ENCODE measurements at regions not wholly inside any gene's neighbourhood (a gene's known extent, or its start where the extent isn't known, plus 50 kb on each side); places are given as distances from the start of the nearest gene placed in this dataset.
"Not testable (repeated sequence)": the region's sequence is repeated elsewhere in the genome, so short reads cannot be mapped to it uniquely, and the experiment has no call there.

DNA sequence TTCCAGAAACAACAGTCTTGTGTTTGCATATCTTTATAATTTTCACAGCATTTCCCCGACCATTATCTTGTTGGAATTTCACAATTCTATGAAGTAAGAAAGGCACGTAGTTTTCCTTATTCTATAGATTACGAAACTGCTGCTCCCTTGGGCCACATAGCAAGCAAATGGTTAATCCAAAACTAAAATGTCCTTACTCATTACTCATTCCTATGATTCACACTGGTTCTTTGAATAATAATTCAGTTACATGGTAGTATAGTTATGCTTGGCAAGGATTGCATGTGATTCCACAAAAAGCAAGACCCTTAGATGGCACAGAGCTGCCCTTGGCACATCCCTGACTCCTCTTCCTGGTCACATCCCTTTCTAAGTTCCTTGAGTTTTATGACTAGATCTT is 51.2 kb downstream of the OR13H1 start:
- no peak for DNase-seq (ENCODE audit: low read depth in 2 of 2)

DNA sequence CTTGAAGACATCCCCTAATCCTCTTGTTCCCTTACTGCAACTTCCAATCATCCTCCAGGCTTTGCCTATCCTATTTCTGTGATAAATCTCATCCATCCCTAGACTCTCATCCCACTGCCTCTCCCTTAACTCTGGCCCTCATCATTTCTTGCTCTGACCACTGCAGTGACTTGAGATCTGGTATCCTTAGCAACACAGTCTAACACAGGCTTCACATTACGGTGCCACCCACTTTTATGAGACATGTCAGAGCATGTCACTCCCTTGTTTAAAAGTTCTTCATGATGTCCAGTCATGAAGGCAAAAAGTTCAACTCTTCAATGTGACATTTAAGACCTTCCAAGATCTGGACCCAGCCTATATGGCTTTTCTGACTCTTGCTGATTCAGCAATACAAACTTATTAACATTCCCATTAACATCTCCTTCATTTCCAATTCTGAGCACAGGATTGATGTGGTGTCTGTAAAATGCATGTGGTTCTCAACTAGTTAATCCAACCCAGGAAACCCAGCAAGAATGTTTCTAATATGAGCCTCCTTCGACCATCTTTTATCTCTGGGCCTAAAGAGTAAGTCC is 64.0 kb downstream of the OR13H1 start:
- DNase-seq (ENCODE audit: low read depth in 2 of 2): no peak

DNA sequence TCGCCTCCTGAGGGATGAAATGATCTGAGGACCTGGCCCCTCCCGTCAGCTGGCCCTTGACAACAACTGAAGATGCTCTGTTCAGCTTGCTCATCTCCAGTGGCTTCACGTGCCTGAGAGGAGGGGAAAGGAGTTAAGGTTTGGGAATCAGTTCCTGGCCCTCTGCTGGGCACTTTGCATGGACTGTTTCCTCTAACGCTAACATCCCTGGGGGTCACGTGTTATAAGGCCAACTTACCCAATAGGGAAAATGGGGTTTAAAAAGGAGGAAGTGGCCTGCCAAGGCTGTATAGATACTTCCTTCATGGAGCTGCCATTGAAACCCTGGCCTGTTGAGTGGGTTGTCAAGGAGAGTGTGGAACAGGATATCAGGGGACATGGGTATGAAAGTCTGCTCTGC is 65.6 kb downstream of the OR13H1 start:
- DNase-seq (ENCODE audit: low read depth in 2 of 2): no peak

DNA sequence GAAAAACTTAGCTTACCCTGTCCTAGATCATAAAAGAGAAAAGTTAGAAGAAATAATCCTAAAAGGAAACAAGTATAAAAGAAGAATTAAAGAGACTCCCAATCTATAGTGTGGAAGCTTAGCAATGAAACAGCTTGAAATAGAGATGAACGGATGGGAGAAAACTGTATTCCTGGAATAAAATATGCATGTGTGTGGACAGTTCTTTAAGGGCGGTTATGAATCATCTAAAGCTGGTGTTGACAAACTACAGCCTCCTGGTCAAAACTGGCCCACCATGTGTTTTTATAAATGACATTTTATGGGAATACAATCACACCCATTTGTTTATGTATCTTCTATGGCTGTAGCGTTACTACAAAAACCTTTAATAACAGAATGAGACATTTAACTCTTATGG is 69.4 kb downstream of the OR13H1 start:
- no peak for DNase-seq (ENCODE audit: low read depth in 2 of 2)

DNA sequence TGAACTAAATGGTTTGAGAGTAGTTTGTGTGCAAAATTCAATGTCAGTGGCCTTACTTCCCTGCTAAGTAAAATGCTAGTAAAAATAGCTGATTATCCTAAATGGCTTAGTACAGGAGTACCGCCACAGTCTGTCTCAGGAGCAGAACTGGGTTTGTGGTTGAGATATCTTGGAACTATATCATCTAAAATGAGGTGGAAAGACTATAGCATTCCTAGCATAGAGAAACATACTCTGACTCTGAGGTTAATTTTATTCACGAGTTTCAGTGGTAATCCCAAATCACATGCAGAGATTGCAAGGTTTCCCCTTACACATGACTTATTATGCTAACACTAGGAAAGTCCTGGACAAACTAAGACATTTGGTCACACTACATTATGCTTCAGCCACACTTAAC is 70.4 kb downstream of the OR13H1 start:
- DNase-seq (ENCODE audit: low read depth in 2 of 2): no peak

DNA sequence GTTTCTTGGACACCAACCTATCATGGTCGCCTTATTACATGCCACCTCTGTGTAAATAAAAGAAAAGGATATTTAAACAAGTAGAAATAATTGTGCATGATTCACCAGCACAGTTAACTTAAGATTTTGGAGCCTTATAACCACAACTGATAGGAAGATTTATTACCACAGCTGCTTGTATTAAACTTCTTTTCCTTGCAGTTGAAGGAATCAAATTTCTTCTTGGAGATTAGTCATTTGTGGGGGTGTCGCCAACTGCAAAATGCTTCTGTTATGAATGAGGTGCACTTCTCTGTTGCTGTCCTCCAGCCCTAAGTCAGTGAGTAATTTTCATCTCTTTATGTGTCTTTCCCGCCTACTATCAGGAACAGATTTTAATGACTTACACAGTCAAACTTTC is 73.3 kb downstream of the OR13H1 start:
- no peak for DNase-seq (ENCODE audit: low read depth in 2 of 2)

DNA sequence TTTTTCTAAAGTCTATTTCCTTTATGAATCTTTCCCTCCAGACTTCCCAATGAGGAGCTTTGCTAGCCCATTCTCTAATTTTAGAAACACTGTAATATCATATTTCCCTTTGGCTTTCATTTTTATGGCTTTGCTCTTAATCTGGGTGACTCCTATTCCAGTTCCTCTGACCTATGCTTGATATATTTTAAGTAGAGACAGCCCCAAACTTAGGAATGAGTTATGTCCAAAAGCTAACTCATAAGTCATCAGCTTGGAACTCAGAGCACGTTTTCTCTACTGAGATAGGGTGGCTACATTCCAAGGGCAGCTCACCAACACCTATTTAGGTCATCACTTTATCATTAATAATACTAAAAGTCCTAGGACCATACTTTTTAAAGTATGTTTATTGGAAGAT is 77.8 kb downstream of the OR13H1 start:
- DNase-seq (ENCODE audit: low read depth in 2 of 2): no peak

DNA sequence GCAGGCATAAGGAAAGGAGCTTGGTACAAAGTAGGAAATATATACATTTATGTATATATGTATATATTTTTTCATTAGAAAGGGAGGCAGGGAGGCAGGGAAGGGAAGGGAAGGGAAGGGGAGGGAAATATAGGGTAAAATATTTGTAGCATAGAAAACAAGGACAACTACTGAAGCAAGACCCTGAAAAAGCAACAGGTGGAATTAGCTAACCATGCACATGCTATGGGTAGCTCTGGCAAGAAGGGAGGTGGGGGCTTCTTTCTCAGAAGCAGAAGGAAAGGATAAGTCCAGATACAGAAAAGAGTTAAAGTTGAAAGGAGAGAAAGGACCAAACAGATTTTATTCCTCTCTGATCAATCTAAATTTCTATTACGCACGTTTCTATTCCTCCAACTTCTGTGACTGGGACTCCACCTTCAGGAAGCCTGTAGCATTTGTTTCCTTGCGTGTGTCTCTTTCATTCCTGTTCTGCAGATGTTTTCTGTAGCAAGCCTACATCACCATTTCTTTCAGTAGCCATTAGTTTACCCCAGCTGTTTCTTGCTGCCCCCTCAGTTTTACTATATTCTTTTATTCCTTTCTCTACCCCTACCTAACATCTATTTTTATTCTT is 82.9 kb downstream of the OR13H1 start:
- no peak for DNase-seq (ENCODE audit: low read depth in 2 of 2)

DNA sequence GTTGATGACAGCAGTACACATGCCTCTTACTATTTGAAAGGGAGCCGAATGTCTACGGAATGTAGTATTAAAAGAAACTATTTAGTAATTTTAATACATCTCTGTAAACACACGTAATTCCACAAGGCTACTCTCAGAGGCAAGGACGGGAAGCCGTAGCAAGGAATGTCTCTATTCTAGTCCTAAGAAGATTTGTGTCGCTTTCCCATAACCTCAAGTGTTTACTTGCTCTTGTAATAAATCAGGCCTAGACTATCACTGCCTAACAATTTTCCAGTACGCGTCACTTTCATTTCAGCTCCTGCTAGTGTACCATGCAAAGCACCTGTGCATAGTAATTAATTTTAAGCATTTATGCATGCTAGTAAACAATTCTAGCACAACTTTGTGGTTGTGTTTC is 86.7 kb downstream of the OR13H1 start:
- DNase-seq (ENCODE audit: low read depth in 2 of 2): no peak

DNA sequence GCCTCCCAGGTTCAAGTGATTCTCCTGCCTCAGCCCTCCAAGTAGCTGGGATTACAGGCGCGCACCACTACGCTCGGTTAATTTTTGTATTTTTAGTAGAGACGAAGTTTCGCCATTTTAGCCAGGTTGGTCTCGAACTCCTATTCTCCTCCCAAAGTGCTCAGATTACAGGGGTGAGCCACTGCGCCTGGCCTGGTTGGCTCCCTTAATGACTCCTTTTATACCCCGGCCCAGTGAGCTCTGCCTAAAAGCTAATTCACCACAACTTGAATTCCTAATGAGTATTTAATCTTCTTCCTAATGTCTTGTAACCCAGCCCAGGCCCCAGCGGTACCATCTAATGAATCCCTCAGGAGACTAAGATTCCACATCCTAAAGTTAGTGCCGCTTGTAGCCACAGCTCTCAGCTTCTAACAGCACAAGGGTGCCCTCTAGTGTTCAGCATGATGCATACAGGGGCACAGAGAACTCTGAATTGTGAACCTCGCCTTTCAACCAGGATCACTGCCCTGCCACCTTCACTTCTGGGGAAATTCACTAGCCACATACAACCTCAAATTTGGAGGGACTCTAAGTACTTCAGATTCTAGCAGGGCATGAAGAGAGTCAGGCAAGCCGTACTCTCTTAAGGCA is 89.5 kb downstream of the OR13H1 start:
- no peak for DNase-seq (ENCODE audit: low read depth in 2 of 2)

DNA sequence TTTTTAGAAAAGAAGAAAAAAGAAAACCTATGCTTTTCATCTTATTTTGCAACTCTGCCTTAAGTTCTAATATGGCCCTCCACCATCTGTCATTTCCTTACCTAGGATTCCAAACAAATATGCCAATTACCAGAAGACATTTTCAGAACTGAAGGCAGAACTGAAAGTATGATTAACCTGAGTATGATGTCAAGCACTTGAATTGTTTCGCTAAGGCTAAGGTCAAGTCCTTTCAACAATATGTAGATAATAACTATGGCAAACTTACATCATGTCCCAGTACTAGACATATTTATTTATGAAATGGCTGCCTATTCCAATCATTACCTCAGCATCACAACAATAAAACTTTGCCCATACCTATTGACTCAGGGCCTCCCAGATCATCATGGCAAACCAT is 91.0 kb downstream of the OR13H1 start:
- DNase-seq (ENCODE audit: low read depth in 2 of 2): no peak

DNA sequence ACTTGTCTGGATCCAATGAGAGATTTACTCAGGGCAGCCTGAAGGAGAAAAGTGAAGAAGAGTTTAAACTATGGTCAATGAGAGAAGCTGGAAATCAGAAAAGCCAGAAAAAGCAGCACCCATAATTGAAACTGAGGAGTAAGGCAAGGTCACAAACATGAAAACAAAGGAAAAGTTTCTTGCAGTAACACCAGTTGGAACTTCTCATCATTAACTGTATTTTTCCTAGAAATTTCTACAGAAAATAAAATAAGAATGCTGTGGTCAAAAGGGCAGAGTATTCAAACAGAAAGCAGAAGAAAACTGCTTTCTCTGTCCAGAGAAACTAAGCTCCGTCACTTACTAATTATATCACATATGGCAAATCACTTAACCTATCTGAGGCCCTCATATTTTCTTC is 102.2 kb downstream of the OR13H1 start:
- DNase-seq (ENCODE audit: low read depth in 2 of 2): no peak

DNA sequence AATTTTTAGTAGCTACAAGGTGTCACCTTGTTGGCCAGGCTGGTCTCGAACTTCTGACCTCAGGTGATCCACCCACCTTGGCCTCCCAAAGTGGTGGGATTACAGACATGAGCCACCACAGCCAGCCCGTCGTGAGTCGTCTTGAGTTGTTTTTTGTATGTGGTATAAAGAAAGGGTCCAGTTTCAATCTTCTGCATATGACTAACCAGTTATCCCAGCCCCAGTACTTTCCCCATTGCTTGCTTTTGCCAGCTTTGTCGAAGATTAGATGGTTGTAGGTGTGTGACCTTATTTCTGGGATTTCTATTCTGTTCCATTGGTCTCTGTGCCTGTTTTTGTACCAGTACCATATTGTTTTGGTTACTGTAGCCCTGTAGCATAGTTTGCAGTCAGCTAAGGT is 105.9 kb downstream of the OR13H1 start:
- no peak for DNase-seq (ENCODE audit: low read depth in 2 of 2)

DNA sequence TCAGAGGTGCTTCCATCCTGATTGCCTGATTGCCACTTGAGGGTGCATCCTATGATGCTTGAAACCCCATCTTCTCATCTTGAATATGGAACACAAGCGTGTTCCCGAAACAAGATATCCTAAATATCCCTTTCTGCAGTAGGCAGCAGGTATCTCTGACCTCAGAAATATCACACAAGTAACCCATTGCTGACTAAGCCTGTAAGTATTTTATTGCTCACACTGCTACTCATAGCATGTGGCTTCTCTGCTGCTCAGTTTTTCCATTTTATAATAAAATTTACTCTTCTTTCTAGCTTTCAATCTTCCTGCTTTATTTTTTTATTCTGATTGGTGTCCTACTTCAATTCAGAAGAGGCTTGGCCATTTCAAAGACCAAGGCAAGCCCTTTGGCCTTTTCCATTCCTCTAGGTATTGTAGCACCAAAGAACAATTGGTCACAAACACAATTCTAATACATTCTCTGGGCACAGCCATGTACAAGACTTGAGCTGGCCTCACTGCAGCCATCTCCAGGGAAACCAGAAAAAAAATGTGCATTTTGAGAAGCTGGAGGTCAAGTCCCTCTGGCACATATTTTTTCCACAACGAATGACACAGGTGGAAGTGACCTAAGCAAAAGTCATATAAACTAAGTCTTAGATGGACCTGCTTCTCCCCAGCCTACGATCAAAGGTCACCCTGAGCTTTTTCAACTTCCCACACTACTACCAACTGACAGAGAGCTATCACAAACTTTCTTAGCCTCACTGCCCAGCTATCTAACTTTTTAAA is 107.0 kb downstream of the OR13H1 start:
- no peak for DNase-seq (ENCODE audit: low read depth in 2 of 2)

DNA sequence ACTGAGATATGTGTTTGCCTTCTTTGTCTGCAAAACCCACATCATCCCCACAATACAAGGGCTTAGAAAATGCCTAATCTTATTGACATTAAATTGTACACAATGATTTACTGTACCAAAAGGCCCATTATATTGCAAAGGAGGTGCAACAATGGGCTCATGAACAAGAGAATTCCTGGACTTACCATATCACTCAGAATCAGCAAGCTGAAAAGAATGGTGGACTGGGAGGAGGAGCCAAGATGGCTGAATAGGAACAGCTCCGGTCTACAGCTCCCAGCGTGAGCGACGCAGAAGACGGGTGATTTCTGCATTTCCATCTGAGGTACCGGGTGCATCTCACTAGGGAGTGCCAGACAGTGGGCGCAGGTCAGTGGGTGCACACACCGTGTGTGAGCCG is 119.9 kb downstream of the OR13H1 start:
- DNase-seq (ENCODE audit: low read depth in 2 of 2): not testable (repeated sequence)

DNA sequence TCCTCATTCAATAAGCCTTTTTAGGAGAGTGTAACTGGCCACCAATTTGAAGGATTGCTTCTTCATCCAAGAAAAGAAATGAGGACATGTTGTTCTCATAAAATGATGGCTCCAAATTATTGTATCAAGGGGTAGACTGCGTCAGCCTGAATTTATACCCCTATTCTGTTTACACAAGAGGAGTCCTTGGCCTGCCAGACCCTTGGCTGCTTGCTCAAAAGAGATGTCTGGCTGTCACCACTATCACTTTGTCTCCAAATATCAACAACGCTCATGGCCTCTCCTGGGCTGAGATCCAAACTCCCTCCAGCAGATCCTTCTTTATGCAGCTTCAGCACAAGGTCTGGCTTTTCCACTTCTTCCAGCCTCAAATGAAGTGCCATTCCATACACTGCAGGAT is 127.9 kb downstream of the OR13H1 start:
- no peak for DNase-seq (ENCODE audit: low read depth in 2 of 2)

DNA sequence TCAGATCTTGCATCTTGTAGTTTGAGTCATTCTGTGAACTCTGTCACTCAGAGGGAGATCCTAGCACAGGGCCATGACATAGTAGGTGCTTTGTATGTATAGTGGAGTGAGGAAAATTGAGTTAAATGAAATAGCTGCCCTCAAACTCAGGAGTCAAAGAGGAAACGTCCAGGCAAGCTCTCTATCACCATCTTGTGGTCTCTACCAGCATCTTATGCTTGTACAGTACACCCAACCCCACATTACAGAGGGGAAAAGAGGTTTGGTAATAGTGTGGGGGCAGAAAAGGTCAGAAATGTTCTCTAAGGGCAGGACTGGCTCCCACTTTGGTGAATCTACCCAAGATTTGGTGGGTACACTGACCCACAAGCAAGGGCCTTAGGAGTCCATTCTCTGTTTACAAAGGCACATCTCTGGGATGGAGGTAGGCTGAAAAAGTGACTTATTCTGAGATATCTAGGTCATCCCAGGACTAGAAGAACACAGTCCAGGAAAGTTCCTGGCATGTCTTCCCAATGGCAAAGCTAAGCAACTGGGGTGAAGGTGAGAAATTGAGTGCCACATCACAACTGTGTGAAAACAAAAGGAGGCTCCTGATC is 131.8 kb downstream of the OR13H1 start:
- DNase-seq (ENCODE audit: low read depth in 2 of 2): no peak

DNA sequence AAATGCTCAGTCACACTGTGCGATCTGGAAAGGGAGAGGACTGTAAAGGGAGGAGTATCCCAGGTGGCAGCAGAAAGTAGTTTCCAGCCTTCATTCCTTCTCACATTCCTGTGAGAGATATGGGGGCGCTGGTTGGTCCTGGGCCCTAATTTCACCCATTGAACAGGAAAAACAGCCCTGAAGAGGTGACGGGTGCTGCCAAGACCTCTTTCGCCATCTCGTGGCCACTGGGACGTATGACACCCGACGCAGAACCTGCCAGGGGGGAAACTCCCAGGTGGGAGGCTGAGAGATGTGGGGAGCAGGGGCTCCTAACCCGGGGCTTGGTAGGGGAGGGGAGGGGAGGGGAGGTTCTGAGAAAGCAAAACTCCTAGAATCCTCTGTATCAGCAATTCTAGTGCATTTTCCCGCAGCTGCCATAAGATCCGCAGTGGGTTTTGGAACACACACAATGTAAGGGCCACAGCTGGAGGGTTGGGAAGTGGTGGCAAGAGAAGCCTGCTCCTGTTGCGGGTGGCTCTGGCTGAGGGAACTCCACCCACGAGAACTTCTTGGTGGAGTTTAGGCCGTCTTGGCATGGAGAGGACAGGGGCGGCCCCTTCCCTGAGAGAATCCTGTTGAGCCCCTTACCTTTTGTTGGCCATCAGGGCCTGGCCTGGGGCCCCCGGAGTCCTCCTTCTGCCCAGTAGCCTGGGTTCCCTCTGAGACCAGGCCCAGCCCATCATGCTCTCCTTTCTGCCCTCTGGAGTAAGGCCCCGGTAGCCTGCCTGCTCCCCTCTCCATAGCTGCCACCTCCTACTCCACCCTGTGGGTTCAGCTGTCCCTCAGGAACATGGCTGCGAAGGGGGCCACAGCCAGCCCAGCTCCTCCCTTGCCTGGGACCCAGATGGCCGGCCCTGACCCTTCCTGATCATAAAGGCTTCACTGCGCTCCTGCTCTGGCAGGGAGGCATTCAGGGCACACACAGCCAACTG is 134.1 kb downstream of the OR13H1 start:
- no peak for DNase-seq (ENCODE audit: low read depth in 2 of 2)

DNA sequence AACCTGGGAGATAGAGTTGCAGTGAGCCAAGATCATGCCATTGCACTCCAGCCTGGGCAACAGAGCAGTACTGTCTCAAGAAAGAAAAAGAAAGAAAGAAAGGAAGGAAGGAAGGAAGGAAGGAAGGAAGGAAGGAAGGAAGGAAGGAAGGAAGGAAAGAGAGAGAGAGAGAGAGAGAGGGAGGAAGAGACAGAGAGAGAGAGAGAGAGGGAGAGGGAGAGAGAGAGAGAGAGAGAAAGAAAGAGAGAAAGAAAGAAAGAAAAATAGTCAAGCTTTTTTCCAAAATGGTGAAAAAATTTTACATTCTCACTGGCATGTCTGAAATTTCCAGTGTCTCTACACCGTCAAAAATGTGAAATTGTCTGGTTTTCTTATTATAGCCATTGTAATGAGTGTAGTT is 138.9 kb downstream of the OR13H1 start:
- not testable (repeated sequence) for DNase-seq (ENCODE audit: low read depth in 2 of 2)

DNA sequence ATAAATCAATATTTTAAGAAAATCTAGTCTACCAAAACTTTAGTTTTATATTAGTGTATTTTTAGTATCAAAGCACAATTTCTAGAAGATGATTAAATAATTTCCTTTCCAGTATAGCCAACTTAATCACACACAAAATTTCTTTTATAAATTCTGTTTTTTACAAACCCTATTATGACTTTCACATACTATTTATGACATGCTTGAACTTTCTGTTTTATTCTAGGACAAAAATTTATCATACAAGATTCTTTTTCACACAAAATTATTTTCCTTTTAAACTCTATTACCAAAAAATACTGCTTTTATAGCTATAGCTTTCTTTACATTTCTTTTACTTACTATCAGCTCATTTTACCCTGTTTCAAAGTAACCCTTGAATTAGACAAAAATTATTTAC is 149.5 kb downstream of the OR13H1 start:
- no peak for DNase-seq (ENCODE audit: low read depth in 2 of 2)

DNA sequence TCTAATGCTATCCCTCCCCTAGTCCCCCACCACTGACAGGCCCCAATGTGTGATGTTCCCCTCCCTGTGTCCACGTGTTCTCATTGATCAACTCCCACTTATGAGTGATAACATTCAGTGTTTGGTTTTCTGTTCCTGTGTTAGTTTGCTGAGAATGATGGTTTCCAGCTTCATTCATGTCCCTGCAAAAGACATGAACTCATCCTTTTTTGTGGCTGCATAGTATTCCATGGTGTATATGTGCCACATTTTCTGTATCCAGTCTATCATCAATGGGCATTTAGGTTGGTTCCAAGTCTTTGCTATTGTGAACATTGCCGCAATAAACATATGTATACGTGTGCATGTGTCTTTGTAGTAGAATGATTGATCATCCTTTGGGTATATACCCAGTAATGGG is 153.1 kb downstream of the OR13H1 start:
- not testable (repeated sequence) for DNase-seq (ENCODE audit: low read depth in 2 of 2)
